ENCODE measurements at regions not wholly inside any gene's neighbourhood (a gene's known extent, or its start where the extent isn't known, plus 50 kb on each side); places are given as distances from the start of the nearest gene placed in this dataset.
A peak's percentile ranks its signal among the peaks of the same experiment; 100 is the strongest.
"Not testable (repeated sequence)": the region's sequence is repeated elsewhere in the genome, so short reads cannot be mapped to it uniquely, and the experiment has no call there.

- not testable (repeated sequence) for ATAC-seq
These were observed 114.7 kb downstream of the QRSL1 start for GRCh38 chr6:106744029-106744428.

- ATAC-seq: no peak
These were observed 114.2 kb downstream of the QRSL1 start for GRCh38 chr6:106743612-106744011.

DNA sequence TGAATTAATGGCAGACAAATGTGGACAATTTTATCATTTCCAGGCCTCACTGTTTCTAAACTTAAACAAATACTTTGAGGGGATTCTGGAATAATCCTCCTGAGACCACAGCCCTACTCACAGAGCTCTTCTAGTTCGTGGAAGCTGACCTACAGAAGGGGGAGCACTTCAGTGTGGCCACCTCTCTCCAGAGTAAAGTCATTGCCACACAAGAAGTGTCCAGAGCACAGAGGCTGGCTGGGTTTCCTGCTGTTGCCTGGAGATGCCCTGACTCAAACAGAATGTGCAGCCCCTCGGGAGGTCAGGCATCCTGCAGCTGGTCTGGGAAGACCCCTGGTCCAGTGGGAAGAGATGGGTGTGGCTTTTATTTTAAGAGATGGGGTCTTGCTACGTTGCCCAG, 110.9 kb downstream of the QRSL1 start:
- no peak for ATAC-seq

GRCh38 chr6:106739387-106739786, 110.0 kb downstream of the QRSL1 start:
- ATAC-seq: peak; percentile 94

- peak; percentile 36 for ATAC-seq
These were observed 107.1 kb downstream of the QRSL1 start for GRCh38 chr6:106736502-106736901.

GRCh38 chr6:106735828-106736227, 106.5 kb downstream of the QRSL1 start:
- ATAC-seq: no peak

GRCh38 chr6:106735136-106735633, 105.8 kb downstream of the QRSL1 start:
- no peak for ATAC-seq

- ATAC-seq: peak; percentile 22
These were observed 104.0 kb downstream of the QRSL1 start for GRCh38 chr6:106733386-106733785.

DNA sequence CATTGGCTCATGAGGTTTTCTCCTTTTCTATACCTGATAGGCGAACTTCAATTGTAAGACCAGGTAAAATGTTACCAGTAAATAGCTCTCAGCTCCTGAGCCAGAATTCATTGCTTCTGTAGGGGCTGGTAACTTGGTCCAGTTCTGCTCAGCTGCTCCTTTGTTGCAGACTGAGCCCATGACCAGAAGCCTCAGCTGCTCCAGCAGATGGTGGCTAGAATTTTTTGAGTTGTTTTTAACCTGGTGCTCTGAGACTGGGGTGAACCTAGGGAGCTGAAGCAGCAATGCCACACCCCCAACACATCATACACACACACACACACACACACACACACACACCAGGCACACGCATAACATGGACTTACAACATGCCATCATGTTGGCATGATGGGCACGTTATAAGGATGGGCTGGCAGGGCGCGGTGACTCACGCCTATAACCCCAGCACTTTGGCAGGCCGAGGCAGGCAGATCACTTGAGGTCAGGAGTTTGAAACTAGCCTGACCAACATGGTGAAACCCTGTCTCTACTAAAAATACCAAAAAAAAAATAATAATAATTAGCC, 103.1 kb downstream of the QRSL1 start:
- peak; percentile 74 for ATAC-seq

DNA sequence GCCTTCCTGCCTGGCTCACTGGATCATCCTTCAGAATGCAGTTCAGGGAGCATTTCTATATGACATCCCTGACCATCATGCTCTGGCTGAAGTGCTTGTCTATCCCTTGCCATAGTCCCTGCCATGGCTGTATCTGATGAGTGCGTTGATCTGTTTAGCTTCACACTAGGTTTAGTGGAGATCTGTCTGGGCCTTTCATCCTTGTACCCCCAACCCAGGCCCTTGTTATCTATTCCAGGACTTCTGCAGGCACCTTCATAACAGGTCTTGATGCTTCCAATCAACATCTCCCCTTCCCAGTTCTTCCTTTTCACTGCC, 102.4 kb downstream of the QRSL1 start:
- ATAC-seq: no peak

- ATAC-seq: no peak
These were observed 101.9 kb downstream of the QRSL1 start for GRCh38 chr6:106731144-106731842.

- ATAC-seq: no peak
These were observed 101.3 kb downstream of the QRSL1 start for GRCh38 chr6:106730718-106731117.

DNA sequence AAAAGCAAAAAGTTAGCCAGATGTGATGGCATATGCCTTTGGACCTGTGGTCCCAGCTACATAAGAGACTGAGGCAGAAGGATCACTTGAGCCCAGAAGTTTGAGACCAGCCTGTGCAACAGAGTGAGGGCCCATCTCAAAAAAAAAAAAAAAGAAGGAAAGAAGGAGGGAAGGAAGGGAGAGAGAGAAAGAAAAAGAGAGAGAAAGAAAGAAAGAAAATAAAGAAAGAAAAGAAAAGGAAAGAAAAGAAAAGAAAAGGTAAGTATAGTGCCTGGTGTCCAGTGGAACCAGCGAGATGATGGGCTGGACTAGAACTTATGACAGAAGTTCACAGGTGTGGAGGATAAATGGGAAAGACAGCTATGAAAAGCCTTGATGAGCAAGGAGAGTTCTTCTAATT, 100.9 kb downstream of the QRSL1 start:
- ATAC-seq: no peak

GRCh38 chr6:106729841-106730240, 100.5 kb downstream of the QRSL1 start:
- no peak for ATAC-seq

GRCh38 chr6:106728296-106728870, 99.0 kb downstream of the QRSL1 start:
- no peak for ATAC-seq

- no peak for ATAC-seq
These were observed 98.2 kb downstream of the QRSL1 start for GRCh38 chr6:106727480-106728149.

- ATAC-seq: peak; percentile 29
These were observed 95.5 kb downstream of the QRSL1 start for GRCh38 chr6:106724848-106725247.

DNA sequence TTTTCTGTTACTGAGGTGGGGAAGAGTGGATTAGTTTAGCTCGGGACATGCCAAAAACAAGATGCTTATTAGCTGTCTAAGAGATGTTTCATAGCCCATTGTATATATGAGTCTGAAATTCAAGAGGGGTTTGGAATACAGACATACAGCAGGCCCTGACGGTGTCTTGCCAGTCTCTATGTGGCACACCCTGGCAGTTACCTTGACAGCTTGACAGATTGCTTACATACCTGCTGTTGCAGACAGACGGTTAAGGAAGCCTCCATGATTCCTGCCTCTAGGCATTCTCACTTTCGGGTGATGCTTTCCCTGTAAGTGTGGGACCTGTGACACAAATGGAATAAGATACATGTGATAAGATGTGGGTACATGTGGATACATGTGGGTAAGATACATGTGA, 95.0 kb downstream of the QRSL1 start:
- ATAC-seq: peak; percentile 67

GRCh38 chr6:106723419-106723818, 94.0 kb downstream of the QRSL1 start:
- ATAC-seq: not testable (repeated sequence)

- ATAC-seq: not testable (repeated sequence)
These were observed 91.8 kb downstream of the QRSL1 start for GRCh38 chr6:106721189-106721588.
